ENCODE measurements at regions not wholly inside any gene's neighbourhood (a gene's known extent, or its start where the extent isn't known, plus 50 kb on each side); places are given as distances from the start of the nearest gene placed in this dataset.

- no peak for TF ChIP-seq SIN3A (conservative IDR thresholded peaks at IDR 0.05 in 1 of 2, IDR thresholded peaks at IDR 0.05 in 1 of 2; ENCODE audit: low read depth in 1 of 2, low read length in 2 of 2)
These were observed 588.2 kb upstream of the TENM4 start (continued) for GRCh38 chr11:80028998-80029397.

Data from H1 (cell line).